RWPE2 (cell line): ENCODE measurements at regions not wholly inside any gene's neighbourhood (a gene's known extent, or its start where the extent isn't known, plus 50 kb on each side); places are given as distances from the start of the nearest gene placed in this dataset.
A peak's percentile ranks its signal among the peaks of the same experiment; 100 is the strongest.

Experiments
- ATAC-seq: fragments of 200-7000 bp; cut with Tn5 transposase; 3 replicates; pipeline ENCODE4 v1.9.1; 2021; ENCODE audit warnings: low read depth
- DNase-seq: peaks from one replicate; pipeline ENCODE4 v3.0.0-alpha.2; 2020; ENCODE audit warnings: low spot score
- H3K27ac ChIP-seq: fragments of 450-650 bp; 2 replicates; pipeline ENCODE4 v1.5.1; 2017; ENCODE audit warnings: mild to moderate bottlenecking; ENCODE audit not compliant: poor library complexity, severe bottlenecking
- H3K27me3 ChIP-seq: fragments of 250-450 bp; sonication (Bioruptor Pico); 2 replicates; pipeline ENCODE4 v1.5.1; 2021; ENCODE audit warnings: mild to moderate bottlenecking, moderate library complexity; ENCODE audit not compliant: insufficient read depth, poor library complexity, severe bottlenecking
- H3K36me3 ChIP-seq: fragments of 250-450 bp; sonication (Bioruptor Pico); 2 replicates; pipeline ENCODE4 v1.5.1; 2020; ENCODE audit warnings: low read depth, mild to moderate bottlenecking, moderate library complexity
- H3K4me1 ChIP-seq: fragments of 250-450 bp; sonication (Bioruptor Pico); 2 replicates; pipeline ENCODE4 v1.5.1; 2021; ENCODE audit warnings: mild to moderate bottlenecking, moderate library complexity; ENCODE audit not compliant: insufficient read depth, poor library complexity, severe bottlenecking
- H3K4me3 ChIP-seq: fragments of 250-450 bp; sonication (Bioruptor Pico); 2 replicates; pipeline ENCODE4 v1.5.1; 2021; ENCODE audit warnings: mild to moderate bottlenecking, moderate library complexity; ENCODE audit not compliant: severe bottlenecking
- H3K9me3 ChIP-seq: fragments of 250-450 bp; sonication (Bioruptor Pico); 2 replicates; pipeline ENCODE4 v1.5.1; 2021; ENCODE audit warnings: mild to moderate bottlenecking, moderate library complexity; ENCODE audit not compliant: severe bottlenecking
- CTCF ChIP-seq: fragments of 450-650 bp; IDR thresholded peaks from one replicate; pipeline ENCODE4 v1.5.1; 2017; ENCODE audit warnings: mild to moderate bottlenecking, moderate library complexity; ENCODE audit not compliant: poor library complexity, severe bottlenecking

- DNase-seq (no peak), ATAC-seq (no peak)
- H3K4me1 ChIP-seq, result no peaks in the 10 kb centered on the region
- no peak for TF ChIP-seq CTCF
- H3K27ac ChIP-seq, result no peak overlapping the region
- peaks cover 7% of the 10 kb centered on the region for H3K27me3 ChIP-seq
- H3K36me3 ChIP-seq, result no peaks in the 10 kb centered on the region
- H3K4me3 ChIP-seq, result no peak overlapping the region
- no peaks in the 10 kb centered on the region for H3K9me3 ChIP-seq
These were observed 462.6 kb downstream of the CETN3 start for GRCh38 chr5:89946916-89947315.

- H3K36me3 ChIP-seq, result no peaks in the 10 kb centered on the region
- no peak for TF ChIP-seq CTCF
- no peak overlapping the region for H3K27ac ChIP-seq
- H3K9me3 ChIP-seq, result no peaks in the 10 kb centered on the region
- DNase-seq (no peak), ATAC-seq (no peak)
- H3K4me3 ChIP-seq, result no peak overlapping the region
- peaks cover 7% of the 10 kb centered on the region for H3K27me3 ChIP-seq
- no peaks in the 10 kb centered on the region for H3K4me1 ChIP-seq
These were observed 463.0 kb downstream of the CETN3 start for GRCh38 chr5:89946508-89946907.

- Histone ChIP-seq H3K4me3 (no peak overlapping the region), H3K27me3 (no peaks in the 10 kb centered on the region), H3K9me3 (no peaks in the 10 kb centered on the region), H3K36me3 (no peaks in the 10 kb centered on the region), H3K27ac (no peak overlapping the region), H3K4me1 (no peaks in the 10 kb centered on the region)
- no peak for TF ChIP-seq CTCF
- ATAC-seq (no peak), DNase-seq (no peak)
These were observed 467.4 kb downstream of the CETN3 start for GRCh38 chr5:89942171-89942570.

- Histone ChIP-seq H3K36me3 (no peaks in the 10 kb centered on the region), H3K9me3 (no peaks in the 10 kb centered on the region), H3K4me1 (no peaks in the 10 kb centered on the region), H3K27me3 (no peaks in the 10 kb centered on the region), H3K4me3 (no peak overlapping the region), H3K27ac (no peak overlapping the region)
- no peak for TF ChIP-seq CTCF
- DNase-seq (no peak), ATAC-seq (peak; percentile 41; the same call in 2 of the 3 replicates)
These were observed 473.0 kb downstream of the CETN3 start for GRCh38 chr5:89936576-89936975.

- H3K4me1 ChIP-seq, result peaks cover 12% of the 10 kb centered on the region
- H3K27ac ChIP-seq, result no peak overlapping the region
- H3K4me3 ChIP-seq, result no peak overlapping the region
- no peaks in the 10 kb centered on the region for H3K36me3 ChIP-seq
- H3K9me3 ChIP-seq, result no peaks in the 10 kb centered on the region
- DNase-seq (no peak), ATAC-seq (no peak)
- no peak for TF ChIP-seq CTCF
- no peaks in the 10 kb centered on the region for H3K27me3 ChIP-seq
These were observed 475.5 kb downstream of the CETN3 start for GRCh38 chr5:89934069-89934468.
